Transverse colon (tissue), 4 donors: ENCODE measurements at regions not wholly inside any gene's neighbourhood (a gene's known extent, or its start where the extent isn't known, plus 50 kb on each side); places are given as distances from the start of the nearest gene placed in this dataset.

ENCODE experiments used
- DNase-seq: peaks from one replicate; pipeline ENCODE4 v3.0.0-alpha.2; 2019
- H3K27ac ChIP-seq, 4 donors: fragments of 200-600 bp; sonication (generic); 2 replicates each; pipeline ENCODE4 v1.5.1; 2016 to 2018; ENCODE audit warnings: inconsistent platforms in 4 of 4
- H3K27me3 ChIP-seq: fragments of 200-600 bp; sonication (generic); 2 replicates; pipeline ENCODE4 v1.5.1; 2017; ENCODE audit warnings: inconsistent platforms
- H3K36me3 ChIP-seq, 4 donors: fragments of 200-600 bp; sonication (generic); 2 replicates each; pipeline ENCODE4 v1.5.1; 2017 to 2019; ENCODE audit warnings: inconsistent platforms in 4 of 4
- H3K4me1 ChIP-seq, 4 donors: fragments of 200-600 bp; sonication (generic); 2 replicates each; pipeline ENCODE4 v1.5.1; 2017 to 2020; ENCODE audit warnings: inconsistent platforms in 4 of 4
- H3K4me3 ChIP-seq, 4 donors: fragments of 200-600 bp; sonication (generic); 1 replicate in 1 of 4; 2 replicates in 3 of 4; pipeline versions ENCODE4 v1.5.1 to v1.6.1; 2017 to 2019; ENCODE audit warnings: inconsistent platforms in 4 of 4
- H3K9me3 ChIP-seq, 2 donors: fragments of 200-600 bp; sonication (generic); 2 replicates each; pipeline ENCODE4 v1.5.1; 2017 to 2019; ENCODE audit warnings: inconsistent platforms in 2 of 2
- EP300 ChIP-seq: sonication (generic); formaldehyde crosslinking; IDR thresholded peaks from one replicate; pipeline ENCODE4 v1.6.1; 2017; ENCODE audit warnings: antibody characterized with exemption, low read depth
- POLR2A ChIP-seq: fragments of 450-650 bp; IDR thresholded peaks from one replicate; pipeline ENCODE4 v1.6.1; 2016; ENCODE audit warnings: antibody characterized with exemption, mild to moderate bottlenecking, moderate library complexity
- POLR2AphosphoS5 ChIP-seq, 3 donors: sonication (generic); formaldehyde crosslinking; IDR thresholded peaks; one replicate each; pipeline ENCODE4 v1.6.1; 2016; ENCODE audit warnings: antibody characterized with exemption in 3 of 3
- WGBS, 2 donors: methylation state at CpG; one replicate each; pipeline ENCODE4 v1.1.5; 2018; ENCODE audit warnings: low coverage in 1 of 2; 5-methylcytosine and 5-hydroxymethylcytosine counted together
- in situ Hi-C, 4 donors: fragments of 200-750 bp; cut with MboI; loops; one replicate each; pipeline versions ENCODE4 v1.15.0 to v1.15.1; 2017; ENCODE audit warnings: low sequenced_read_pairs in 3 of 4, low pct_ligation_motif_present in 1 of 4, low pct_unique_long_range_greater_than_20kb in 1 of 4
- intact Hi-C: fragments of 100-400 bp; cut with DNase I; formaldehyde crosslinking; loops from one replicate; pipeline ENCODE4 v1.15.1; 2023; ENCODE audit warnings: low total_unique reads
- TF ChIP-seq, protein P1 (sequence below), 5 experiments: fragments of 200-600 bp in 3 of 5; fragments of 450-650 bp in 2 of 5; sonication (generic) in 3 of 5; IDR thresholded peaks; 1 replicate in 2 of 5; 2 replicates in 3 of 5; pipeline ENCODE4 v1.5.1; 2016 to 2017; ENCODE audit warnings: antibody characterized with exemption in 5 of 5, inconsistent platforms in 3 of 5, mild to moderate bottlenecking in 2 of 5, moderate library complexity in 1 of 5

DNA sequence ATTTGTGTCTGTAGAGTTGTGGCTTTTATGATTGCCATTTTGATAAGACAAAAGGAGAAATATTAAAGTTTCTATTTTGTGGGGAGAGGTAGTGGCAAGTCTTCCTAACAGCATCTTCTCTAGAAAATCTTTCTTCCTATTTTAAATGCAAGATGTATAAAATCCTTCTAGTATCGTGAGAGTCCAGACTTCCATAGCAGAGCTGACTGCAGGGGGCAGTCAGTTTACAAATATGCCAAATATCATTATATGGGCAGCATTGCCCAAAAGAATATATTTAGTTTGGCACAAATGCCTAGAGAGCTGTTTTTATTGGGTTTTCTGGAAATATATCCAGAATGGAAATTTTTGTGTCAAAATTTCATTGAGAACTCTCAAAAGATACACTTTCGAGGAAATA, 82.1 kb upstream of the ALDH1A1 start:
- Histone ChIP-seq H3K4me1 (peaks cover 0 to 26% (median 14%) of the 10 kb centered on the region in 4 donors), H3K27ac (no peak overlapping the region), H3K4me3 (no peak overlapping the region), H3K36me3 (no peaks in the 10 kb centered on the region), H3K9me3 (no peaks in the 10 kb centered on the region), H3K27me3 (no peaks in the 10 kb centered on the region)
- 84 to 86% methylated on average over 2 of the region's 2 CpGs for WGBS, 2 donors
- TF ChIP-seq, protein P1, sequence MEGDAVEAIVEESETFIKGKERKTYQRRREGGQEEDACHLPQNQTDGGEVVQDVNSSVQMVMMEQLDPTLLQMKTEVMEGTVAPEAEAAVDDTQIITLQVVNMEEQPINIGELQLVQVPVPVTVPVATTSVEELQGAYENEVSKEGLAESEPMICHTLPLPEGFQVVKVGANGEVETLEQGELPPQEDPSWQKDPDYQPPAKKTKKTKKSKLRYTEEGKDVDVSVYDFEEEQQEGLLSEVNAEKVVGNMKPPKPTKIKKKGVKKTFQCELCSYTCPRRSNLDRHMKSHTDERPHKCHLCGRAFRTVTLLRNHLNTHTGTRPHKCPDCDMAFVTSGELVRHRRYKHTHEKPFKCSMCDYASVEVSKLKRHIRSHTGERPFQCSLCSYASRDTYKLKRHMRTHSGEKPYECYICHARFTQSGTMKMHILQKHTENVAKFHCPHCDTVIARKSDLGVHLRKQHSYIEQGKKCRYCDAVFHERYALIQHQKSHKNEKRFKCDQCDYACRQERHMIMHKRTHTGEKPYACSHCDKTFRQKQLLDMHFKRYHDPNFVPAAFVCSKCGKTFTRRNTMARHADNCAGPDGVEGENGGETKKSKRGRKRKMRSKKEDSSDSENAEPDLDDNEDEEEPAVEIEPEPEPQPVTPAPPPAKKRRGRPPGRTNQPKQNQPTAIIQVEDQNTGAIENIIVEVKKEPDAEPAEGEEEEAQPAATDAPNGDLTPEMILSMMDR (IDR thresholded peaks at IDR 0.05): no peak
- TF ChIP-seq POLR2A: no peak
- no peak for TF ChIP-seq EP300
- TF ChIP-seq POLR2AphosphoS5 (IDR thresholded peaks at IDR 0.05): no peak
- in situ Hi-C loops: no loop called here
- no peak for DNase-seq
- intact Hi-C loops: loop anchor here (5.0 kb wide), 1 partner anchor 163 kb away; no protein-coding TSS in a partner anchor

DNA sequence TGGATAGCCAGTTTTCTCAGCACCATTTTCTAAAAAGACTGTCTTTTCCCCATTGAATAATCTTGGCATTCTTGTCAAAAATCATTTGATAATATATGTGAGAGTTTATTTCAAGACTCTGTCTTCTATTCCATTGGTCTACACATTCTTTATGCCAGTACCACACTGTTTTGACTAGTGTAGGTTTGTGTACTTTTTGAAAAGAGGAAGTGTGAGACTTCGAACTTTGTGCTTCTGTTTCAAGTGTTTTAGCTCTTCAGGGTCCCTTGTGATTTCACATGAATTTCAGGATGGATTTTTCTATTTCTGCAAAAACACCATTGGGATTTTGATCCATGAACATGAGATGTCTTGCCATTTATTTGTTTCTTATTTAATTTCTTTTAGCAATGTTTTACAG, 78.5 kb upstream of the ALDH1A1 start:
- TF ChIP-seq, protein P1 (IDR thresholded peaks at IDR 0.05): no peak
- TF ChIP-seq POLR2AphosphoS5 (IDR thresholded peaks at IDR 0.05) (no peak), POLR2A (no peak), EP300 (no peak)
- Histone ChIP-seq H3K9me3 (no peaks in the 10 kb centered on the region), H3K27me3 (no peaks in the 10 kb centered on the region), H3K4me1 (no peaks in the 10 kb centered on the region), H3K36me3 (no peaks in the 10 kb centered on the region), H3K4me3 (no peak overlapping the region), H3K27ac (no peak overlapping the region)
- 56 to 83% methylated on average over 1 of the region's 1 CpG for WGBS, 2 donors
- intact Hi-C loops: no loop called here
- in situ Hi-C loops: no loop called here
- no peak for DNase-seq

DNA sequence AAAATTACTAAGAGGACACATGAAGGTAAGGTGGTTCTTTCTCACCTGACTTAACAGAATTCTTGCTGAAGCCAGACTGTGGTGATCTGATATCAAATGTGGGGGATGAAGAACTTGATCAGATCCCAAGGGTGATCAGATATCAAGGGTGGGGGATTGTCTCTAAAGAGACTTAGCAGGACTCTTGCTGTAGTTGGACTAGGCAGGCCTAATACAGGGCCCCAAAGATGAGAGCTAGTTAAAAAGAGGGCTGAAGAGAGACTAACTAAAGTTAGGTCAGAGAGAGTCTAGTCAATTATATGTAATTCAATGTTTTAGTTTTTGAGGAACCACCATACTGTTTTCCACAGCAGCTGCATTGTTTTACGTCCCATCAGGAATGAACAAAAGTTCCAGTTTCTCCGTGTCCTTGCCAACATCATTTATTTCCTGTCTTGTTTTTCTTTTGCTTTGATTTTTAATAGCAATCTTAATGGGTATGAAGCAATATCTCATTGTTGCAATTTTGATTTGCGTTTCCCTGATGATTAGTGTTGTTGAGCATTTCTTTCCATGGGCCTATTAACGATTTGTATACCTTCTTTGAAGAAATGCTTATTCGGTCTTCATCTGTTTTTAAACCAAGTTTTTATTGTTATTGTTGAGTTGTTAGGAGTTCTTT, 77.6 kb upstream of the ALDH1A1 start:
- TF ChIP-seq, protein P1 (IDR thresholded peaks at IDR 0.05): no peak
- TF ChIP-seq POLR2A (no peak), EP300 (no peak), POLR2AphosphoS5 (IDR thresholded peaks at IDR 0.05) (no peak)
- Histone ChIP-seq H3K27ac (no peak overlapping the region), H3K27me3 (no peaks in the 10 kb centered on the region), H3K36me3 (no peaks in the 10 kb centered on the region), H3K4me1 (no peaks in the 10 kb centered on the region), H3K9me3 (no peaks in the 10 kb centered on the region), H3K4me3 (no peak overlapping the region)
- in situ Hi-C loops: no loop called here
- DNase-seq: no peak
- intact Hi-C loops: no loop called here
- 66 to 80% methylated on average over 5 of the region's 5 CpGs for WGBS, 2 donors

DNA sequence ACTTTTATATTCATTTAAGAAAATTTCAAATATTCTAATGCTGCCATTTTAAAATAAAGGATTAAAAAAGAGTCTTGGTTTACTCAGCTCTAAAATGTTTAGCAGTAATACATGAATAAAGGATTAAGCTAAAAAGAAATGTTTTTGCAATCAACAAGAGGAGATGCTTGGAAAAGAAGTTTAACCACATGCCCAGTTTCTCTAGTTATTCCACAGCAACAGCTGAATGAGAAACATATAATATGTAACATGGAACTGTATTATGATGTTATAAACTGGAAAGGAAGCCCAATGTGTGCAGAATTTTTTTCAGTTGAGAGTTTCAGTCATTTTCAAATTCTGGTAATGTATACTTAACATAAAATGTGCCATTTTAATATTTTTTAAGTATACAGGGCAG, 76.5 kb upstream of the ALDH1A1 start:
- Histone ChIP-seq H3K27ac (no peak overlapping the region), H3K4me3 (no peak overlapping the region), H3K4me1 (no peaks in the 10 kb centered on the region), H3K9me3 (no peaks in the 10 kb centered on the region), H3K27me3 (no peaks in the 10 kb centered on the region), H3K36me3 (no peaks in the 10 kb centered on the region)
- in situ Hi-C loops: no loop called here
- no peak for DNase-seq
- intact Hi-C loops: loop anchor here (10.0 kb wide), 1 partner anchor 55 kb away; no protein-coding TSS in a partner anchor
- TF ChIP-seq POLR2A (no peak), POLR2AphosphoS5 (IDR thresholded peaks at IDR 0.05) (no peak)

DNA sequence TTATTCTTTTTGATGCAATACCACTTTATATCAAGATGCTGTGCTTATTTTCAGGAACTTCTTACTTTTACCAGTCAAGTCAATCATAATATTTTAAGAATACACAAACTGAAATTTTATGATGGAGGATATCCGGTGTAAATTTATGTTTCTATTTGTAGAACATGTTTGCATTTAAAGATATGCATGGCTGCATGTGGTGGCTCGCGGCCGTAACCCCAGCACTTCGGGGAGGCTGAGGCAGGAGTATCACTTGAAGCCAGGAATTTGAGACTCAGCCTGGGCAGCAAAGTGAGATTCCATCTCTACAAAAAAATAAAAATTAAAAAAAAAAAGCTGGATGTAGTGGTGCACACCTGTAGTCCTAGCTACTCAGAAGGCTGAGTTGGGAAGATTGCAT, 73.5 kb upstream of the ALDH1A1 start:
- H3K4me1 ChIP-seq: peaks cover 0 to 7% (median 6%) of the 10 kb centered on the region in 4 donors
- intact Hi-C loops: loop anchor here (10.0 kb wide), 1 partner anchor 58 kb away; no protein-coding TSS in a partner anchor

More for the DNA sequence above, 73.5 kb upstream of the ALDH1A1 start:
- in situ Hi-C loops: no loop called here
- no peak overlapping the region for H3K4me3 ChIP-seq
- H3K36me3 ChIP-seq: no peaks in the 10 kb centered on the region
- no peaks in the 10 kb centered on the region for H3K27me3 ChIP-seq
- TF ChIP-seq POLR2A (no peak), POLR2AphosphoS5 (IDR thresholded peaks at IDR 0.05) (no peak), EP300 (no peak)
- TF ChIP-seq, protein P1 (IDR thresholded peaks at IDR 0.05): no peak
- 55 to 73% methylated on average over 5 of the region's 5 CpGs for WGBS, 2 donors
- no peaks in the 10 kb centered on the region for H3K9me3 ChIP-seq
- H3K27ac ChIP-seq: no peak overlapping the region
- no peak for DNase-seq
